Effector memory CD4-positive, alpha-beta T cell (primary cell): ENCODE measurements at regions not wholly inside any gene's neighbourhood (a gene's known extent, or its start where the extent isn't known, plus 50 kb on each side); places are given as distances from the start of the nearest gene placed in this dataset.

Experiments used
- DNase-seq, 3 donors: peaks; one replicate each; pipeline ENCODE4 v3.0.0-alpha.2; 2020
- H3K27ac ChIP-seq: 2 replicates; pipeline ENCODE4 v1.7.0; 2013; ENCODE audit warnings: mild to moderate bottlenecking, low read length, moderate library complexity; ENCODE audit not compliant: insufficient read depth, poor library complexity, severe bottlenecking
- H3K27me3 ChIP-seq: replicated peaks from 2 replicates; pipeline ENCODE4 v1.7.0; 2013; ENCODE audit warnings: mild to moderate bottlenecking, low read length; ENCODE audit not compliant: insufficient read depth, control insufficient read depth, poor library complexity, severe bottlenecking
- H3K36me3 ChIP-seq: 2 replicates; pipeline ENCODE4 v1.7.0; 2013; ENCODE audit warnings: mild to moderate bottlenecking, low read length, moderate library complexity; ENCODE audit not compliant: control insufficient read depth, insufficient read depth
- H3K4me1 ChIP-seq: 2 replicates; pipeline ENCODE4 v1.7.0; 2013; ENCODE audit warnings: low read length, mild to moderate bottlenecking; ENCODE audit not compliant: control insufficient read depth, insufficient read depth, poor library complexity, severe bottlenecking
- H3K4me3 ChIP-seq: 2 replicates; pipeline ENCODE4 v1.7.0; 2013; ENCODE audit warnings: low read length, low read depth, mild to moderate bottlenecking; ENCODE audit not compliant: insufficient read depth, poor library complexity, severe bottlenecking
- H3K9me3 ChIP-seq: 2 replicates; pipeline ENCODE4 v1.7.0; 2013; ENCODE audit warnings: mild to moderate bottlenecking, low read length, moderate library complexity; ENCODE audit not compliant: control insufficient read depth

DNA sequence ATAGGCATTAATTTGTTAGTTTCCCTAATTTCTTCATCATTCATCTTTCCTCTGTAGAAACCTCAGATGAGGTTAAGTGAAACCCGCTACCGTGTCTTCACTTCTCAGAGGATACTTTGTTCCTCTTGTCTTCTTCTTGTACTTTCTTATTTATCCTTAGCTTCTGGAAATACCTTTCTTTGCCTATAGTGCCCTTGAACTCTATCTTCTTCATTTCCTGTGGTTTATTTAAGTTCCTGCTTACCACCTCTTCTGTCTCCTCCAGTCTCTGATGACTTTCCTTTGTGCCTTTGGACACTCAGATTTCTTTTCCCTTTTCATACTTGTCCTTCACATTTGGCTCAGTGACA lies 159.6 kb upstream of the LEF1 start:
- Histone ChIP-seq H3K9me3 (no peaks in the 10 kb centered on the region), H3K36me3 (no peaks in the 10 kb centered on the region), H3K4me1 (peaks cover 12% of the 10 kb centered on the region), H3K4me3 (no peak overlapping the region), H3K27ac (no peak overlapping the region), H3K27me3 (no peaks in the 10 kb centered on the region)
- no peak for DNase-seq

DNA sequence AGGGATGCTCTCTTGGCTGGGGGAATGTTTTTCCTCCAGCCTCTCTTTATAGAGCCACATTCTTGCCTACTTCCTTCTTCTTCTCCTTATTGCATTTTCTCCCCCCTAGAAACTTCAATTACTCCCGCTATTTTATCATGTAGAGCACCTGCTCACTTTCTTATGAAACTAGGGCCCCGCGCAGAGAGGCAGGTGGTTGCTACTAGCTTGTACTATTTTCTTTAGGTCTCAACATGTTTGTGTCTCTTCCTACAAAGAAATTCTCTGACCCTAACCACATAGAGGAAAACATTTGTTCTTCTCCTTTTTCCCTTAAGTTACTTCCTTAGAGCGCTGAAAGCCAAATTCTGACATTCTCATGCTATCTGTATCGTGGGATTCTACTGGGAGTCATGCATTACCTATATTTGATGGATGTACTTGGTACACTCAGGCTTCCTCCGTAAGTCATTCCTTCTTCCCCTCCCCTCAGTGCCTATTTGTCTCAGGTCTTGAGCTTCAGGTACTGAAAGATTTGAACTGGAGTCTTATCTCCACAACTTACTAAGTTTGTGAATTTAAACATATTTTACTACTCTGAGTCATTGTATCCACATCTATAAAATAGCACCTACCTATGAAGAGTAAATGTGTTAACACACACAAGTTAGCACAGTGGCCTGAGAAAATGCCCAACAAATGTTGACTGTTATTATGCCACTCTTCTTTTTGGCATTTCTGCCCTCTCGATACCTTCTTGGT lies 159.1 kb upstream of the LEF1 start:
- no peaks in the 10 kb centered on the region for H3K36me3 ChIP-seq
- no peak overlapping the region for H3K27ac ChIP-seq

DNA sequence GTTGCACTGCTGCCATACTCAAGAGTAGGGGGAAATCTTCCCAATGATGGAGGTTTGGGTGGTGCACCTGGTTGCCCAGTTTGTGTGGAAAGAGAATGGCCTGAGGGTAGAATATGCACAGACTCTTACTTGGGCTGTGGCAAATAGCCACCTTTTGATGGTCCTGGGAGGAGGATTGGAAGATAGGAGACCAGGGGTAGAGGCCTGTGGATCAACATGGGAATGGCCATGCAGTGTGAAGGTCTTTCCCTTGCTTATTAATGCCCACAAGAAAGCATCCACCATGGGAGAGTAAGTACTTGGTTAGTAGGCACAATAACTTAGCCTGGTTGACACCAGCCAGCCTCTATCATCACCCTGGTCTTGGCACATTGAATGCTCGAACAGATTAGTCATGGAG lies 156.8 kb upstream of the LEF1 start:
- H3K4me1 ChIP-seq, result peaks cover 12% of the 10 kb centered on the region
- H3K9me3 ChIP-seq, result no peaks in the 10 kb centered on the region
- no peaks in the 10 kb centered on the region for H3K36me3 ChIP-seq
- no peak for DNase-seq
- H3K27me3 ChIP-seq, result no peaks in the 10 kb centered on the region
- no peak overlapping the region for H3K4me3 ChIP-seq
- no peak overlapping the region for H3K27ac ChIP-seq

More for the DNA sequence above, 159.1 kb upstream of the LEF1 start:
- no peak overlapping the region for H3K4me3 ChIP-seq
- H3K4me1 ChIP-seq, result peaks cover 12% of the 10 kb centered on the region
- H3K9me3 ChIP-seq, result no peaks in the 10 kb centered on the region
- DNase-seq, result no peak
- H3K27me3 ChIP-seq, result no peaks in the 10 kb centered on the region

DNA sequence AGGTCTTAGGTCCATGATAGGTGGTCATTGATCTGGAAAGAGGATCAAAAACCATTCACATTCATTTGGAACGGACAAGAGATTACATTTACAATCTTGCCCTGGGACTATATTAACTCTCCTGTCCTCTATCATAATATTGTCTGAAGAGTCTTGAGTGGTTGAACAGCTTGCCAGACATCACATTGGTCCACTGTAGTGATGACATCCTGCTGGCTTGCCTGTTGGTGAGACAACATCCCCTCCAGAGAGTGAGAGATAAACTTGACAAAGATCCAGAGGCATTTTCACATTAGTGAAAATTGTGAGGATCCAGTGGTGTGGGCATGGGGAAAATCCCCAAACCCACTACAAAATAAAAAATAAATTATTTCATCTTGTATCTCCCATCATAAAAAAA lies 155.7 kb upstream of the LEF1 start:
- Histone ChIP-seq H3K4me3 (no peak overlapping the region), H3K27me3 (no peaks in the 10 kb centered on the region), H3K27ac (no peak overlapping the region), H3K9me3 (no peaks in the 10 kb centered on the region), H3K4me1 (peaks cover 12% of the 10 kb centered on the region), H3K36me3 (no peaks in the 10 kb centered on the region)
- no peak for DNase-seq

DNA sequence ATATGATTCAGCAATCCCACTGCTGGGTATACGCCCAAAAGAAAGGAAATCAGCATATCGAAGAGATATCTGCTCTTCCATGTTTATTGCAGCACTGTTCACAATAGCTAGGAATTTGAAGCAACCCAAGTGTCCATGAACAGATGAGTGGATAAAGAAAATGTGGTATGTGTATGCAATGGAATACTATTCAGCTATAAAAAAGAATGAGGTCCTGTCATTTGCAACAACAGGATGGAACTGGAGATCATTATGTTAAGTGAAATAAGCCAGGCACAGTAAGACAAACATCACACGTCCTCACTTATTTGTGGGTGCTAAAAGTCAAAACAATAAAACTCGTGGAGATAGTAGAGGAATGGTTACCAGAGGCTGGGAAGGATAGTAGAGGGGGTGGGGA lies 153.8 kb upstream of the LEF1 start:
- H3K9me3 ChIP-seq, result no peaks in the 10 kb centered on the region
- H3K27me3 ChIP-seq, result no peaks in the 10 kb centered on the region
- no peak overlapping the region for H3K4me3 ChIP-seq
- no peaks in the 10 kb centered on the region for H3K36me3 ChIP-seq
- H3K27ac ChIP-seq, result no peak overlapping the region
- no peak for DNase-seq
- H3K4me1 ChIP-seq, result peaks cover under 1% of the 10 kb centered on the region

DNA sequence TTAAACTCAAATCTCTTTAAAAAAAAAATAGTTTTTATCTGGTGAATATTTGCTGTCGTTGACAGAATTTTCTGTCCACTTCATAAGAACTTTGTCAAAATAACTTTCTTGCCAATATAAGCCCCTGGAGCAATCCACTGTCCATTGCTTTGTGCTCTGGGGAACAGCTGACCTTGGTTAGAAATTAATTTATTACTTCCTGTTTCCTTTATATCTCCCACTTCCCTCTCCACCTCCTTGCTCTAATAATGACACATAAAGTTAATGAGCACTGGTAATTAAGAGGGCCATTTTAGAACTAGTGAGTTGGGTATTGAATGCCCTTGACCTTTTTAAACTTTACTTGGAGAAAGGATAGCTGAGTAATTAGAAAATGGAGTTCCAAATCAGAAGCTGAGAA lies 151.3 kb upstream of the LEF1 start:
- Histone ChIP-seq H3K4me3 (no peak overlapping the region), H3K4me1 (peaks cover 4% of the 10 kb centered on the region), H3K27ac (no peak overlapping the region), H3K27me3 (no peaks in the 10 kb centered on the region), H3K9me3 (no peaks in the 10 kb centered on the region), H3K36me3 (no peaks in the 10 kb centered on the region)
- no peak for DNase-seq

DNA sequence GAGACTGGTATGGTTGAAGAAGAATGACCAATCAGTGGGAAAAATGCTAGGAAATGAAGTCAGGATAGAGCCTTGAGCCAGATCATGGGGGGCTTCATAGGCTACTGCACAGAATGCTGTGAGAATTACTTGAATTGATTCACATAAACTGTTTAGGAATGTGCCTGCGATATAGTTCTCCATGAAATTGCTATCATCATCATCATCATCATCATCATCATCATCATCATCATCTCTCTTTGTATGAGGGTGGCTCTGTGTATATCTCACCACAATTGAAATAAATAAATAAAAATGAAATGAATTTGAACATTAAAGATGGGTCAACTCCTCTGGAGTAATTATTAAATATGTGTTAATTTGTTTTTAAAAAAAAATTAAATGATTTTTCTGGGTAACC lies 148.6 kb upstream of the LEF1 start:
- H3K27ac ChIP-seq, result no peak overlapping the region
- peaks cover 4% of the 10 kb centered on the region for H3K4me1 ChIP-seq
- H3K9me3 ChIP-seq, result no peaks in the 10 kb centered on the region
- no peak for DNase-seq
- no peaks in the 10 kb centered on the region for H3K27me3 ChIP-seq
- no peaks in the 10 kb centered on the region for H3K36me3 ChIP-seq
- no peak overlapping the region for H3K4me3 ChIP-seq

DNA sequence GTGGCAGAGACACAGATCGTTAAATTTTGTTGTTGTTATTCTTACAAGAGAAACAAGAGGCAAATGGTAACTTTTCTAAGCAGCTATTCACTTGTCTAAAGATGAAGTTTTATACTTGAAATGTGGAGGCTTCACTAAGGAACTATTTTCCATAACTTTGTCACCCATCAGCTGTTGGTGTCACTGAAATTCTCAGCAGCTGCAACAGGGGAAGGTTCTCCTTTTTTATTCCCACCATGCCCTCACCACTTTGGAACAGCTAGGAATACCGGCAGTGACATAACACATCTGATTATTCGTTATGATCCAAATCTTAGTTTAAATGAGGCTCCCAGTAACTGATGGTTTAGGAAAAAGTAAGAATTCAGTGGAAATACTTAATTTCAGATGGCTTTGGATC lies 147.0 kb upstream of the LEF1 start:
- H3K27ac ChIP-seq, result no peak overlapping the region

DNA sequence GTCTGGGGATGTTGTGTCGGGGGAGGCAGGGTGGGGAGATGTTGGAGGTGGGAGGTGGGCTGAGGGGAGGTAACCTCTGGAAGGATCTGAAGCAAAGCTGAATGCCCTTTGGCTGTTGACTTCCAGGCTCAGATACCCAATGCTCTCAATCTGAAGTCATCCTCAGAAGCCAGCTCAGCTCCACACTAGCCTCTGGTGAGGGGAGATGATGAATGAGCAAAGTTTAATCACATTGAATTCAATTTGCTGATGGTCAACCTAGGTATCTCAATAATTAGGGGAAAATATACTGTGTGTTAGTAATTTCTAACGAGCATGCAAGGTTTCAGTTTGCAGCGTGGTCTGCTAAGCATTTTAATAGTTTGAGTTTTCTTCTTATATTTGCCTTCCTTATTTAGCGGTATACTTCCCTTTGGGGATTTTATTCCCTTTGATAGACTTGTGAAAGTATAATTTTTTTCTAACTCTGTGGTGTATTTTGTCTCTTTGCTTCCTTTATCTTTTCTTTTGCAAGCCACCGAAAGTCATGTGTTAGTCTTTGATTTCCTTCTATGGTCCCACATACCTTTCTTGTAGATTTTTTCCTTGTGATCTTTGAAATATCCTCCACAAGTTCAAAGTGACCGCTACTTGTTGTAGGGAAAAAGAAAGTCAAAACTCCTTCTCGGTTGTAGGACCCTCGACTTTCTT lies 146.3 kb upstream of the LEF1 start:
- H3K27me3 ChIP-seq, result no peaks in the 10 kb centered on the region

More for the DNA sequence above, 147.0 kb upstream of the LEF1 start:
- DNase-seq, result no peak
- Histone ChIP-seq H3K27me3 (no peaks in the 10 kb centered on the region), H3K36me3 (no peaks in the 10 kb centered on the region), H3K9me3 (no peaks in the 10 kb centered on the region), H3K4me3 (no peak overlapping the region), H3K4me1 (peaks cover 4% of the 10 kb centered on the region)

DNA sequence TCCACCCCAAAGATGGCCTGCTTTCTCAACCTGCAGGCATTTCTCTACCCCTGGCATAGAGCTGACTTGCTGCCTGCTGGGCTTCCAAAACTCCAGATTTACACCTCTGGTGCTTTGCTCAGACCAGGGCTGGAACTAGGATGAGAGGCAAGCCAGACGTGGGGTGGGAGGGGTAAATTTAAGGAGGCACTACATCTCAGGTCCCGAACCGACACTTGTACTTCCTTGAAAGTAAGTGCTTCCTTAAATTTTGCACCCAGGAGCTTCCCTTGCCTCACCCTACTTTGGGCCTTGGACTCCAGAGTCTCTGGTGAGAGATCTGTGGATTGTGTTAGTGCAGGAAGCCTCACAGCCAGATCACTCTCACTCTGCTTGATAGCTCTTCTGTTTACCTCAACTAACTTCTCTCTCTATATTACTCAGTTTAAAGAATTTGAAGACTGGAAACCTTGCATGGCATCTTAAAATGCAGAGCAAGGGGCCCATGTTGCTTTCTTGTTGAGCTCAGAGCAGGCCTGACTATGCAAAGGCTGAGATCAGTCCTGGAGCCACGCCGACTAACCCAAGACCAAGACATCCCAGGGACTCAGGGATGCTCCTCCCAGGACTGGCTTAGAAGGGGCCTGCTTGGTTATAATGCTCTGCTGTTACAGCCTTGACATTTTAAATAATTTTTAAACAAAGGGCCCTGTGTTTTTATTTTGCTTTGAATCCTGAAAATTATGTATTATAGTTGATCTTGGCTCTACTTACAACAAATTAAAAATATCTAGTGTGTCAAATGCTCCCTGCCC lies 145.0 kb upstream of the LEF1 start:
- Histone ChIP-seq H3K9me3 (no peaks in the 10 kb centered on the region), H3K4me3 (no peak overlapping the region), H3K27me3 (no peaks in the 10 kb centered on the region), H3K4me1 (peaks cover 4% of the 10 kb centered on the region), H3K36me3 (no peaks in the 10 kb centered on the region), H3K27ac (no peak overlapping the region)
- DNase-seq, result no peak

More for the DNA sequence above, 146.3 kb upstream of the LEF1 start:
- Histone ChIP-seq H3K36me3 (no peaks in the 10 kb centered on the region), H3K4me3 (no peak overlapping the region), H3K27ac (no peak overlapping the region), H3K4me1 (peaks cover 4% of the 10 kb centered on the region), H3K9me3 (no peaks in the 10 kb centered on the region)
- DNase-seq, result no peak
